MM.1S (cell line): ENCODE measurements at regions not wholly inside any gene's neighbourhood (a gene's known extent, or its start where the extent isn't known, plus 50 kb on each side); places are given as distances from the start of the nearest gene placed in this dataset.

Experiments used
- DNase-seq: peaks from one replicate; pipeline ENCODE4 v3.0.0-alpha.2; 2015
- H2AFZ ChIP-seq: fragments of 300-600 bp; sonication (generic); 2 replicates; pipeline ENCODE4 v1.6.0; 2016; ENCODE audit warnings: antibody characterized with exemption, low read length
- H3F3A ChIP-seq: fragments of 300-600 bp; sonication (generic); 2 replicates; pipeline ENCODE4 v1.6.1; 2016; ENCODE audit warnings: mild to moderate bottlenecking, antibody characterized with exemption, low read length, moderate library complexity, mixed read lengths; ENCODE audit not compliant: insufficient read depth
- H3K27ac ChIP-seq: fragments of 300-600 bp; sonication (generic); 2 replicates; pipeline ENCODE4 v1.5.1; 2016; ENCODE audit warnings: mild to moderate bottlenecking, low read length
- H3K27me3 ChIP-seq: fragments of 300-600 bp; sonication (generic); replicated peaks from 2 replicates; pipeline ENCODE4 v1.6.0; 2016; ENCODE audit warnings: low read length; ENCODE audit not compliant: insufficient read depth
- H3K36me3 ChIP-seq: fragments of 300-600 bp; sonication (generic); replicated peaks from 2 replicates; pipeline ENCODE4 v1.6.1; 2016; ENCODE audit warnings: mild to moderate bottlenecking, low read length, mixed read lengths; ENCODE audit not compliant: insufficient read depth
- H3K4me1 ChIP-seq: fragments of 300-600 bp; sonication (generic); 2 replicates; pipeline ENCODE4 v1.6.1; 2016; ENCODE audit warnings: low read length, mixed read lengths
- H3K4me2 ChIP-seq: fragments of 300-600 bp; sonication (generic); 2 replicates; pipeline ENCODE4 v1.6.0; 2016; ENCODE audit warnings: low read depth, low read length
- H3K4me3 ChIP-seq: fragments of 300-600 bp; sonication (generic); 2 replicates; pipeline ENCODE4 v1.5.1; 2016; ENCODE audit warnings: low read length, mixed read lengths
- H3K79me2 ChIP-seq: fragments of 300-600 bp; sonication (generic); 2 replicates; pipeline ENCODE4 v1.6.1; 2016; ENCODE audit warnings: mixed run types, low read length, mixed read lengths
- H3K9ac ChIP-seq: fragments of 300-600 bp; sonication (generic); 2 replicates; pipeline ENCODE4 v1.6.1; 2016; ENCODE audit warnings: low read length, mixed read lengths
- H3K9me2 ChIP-seq: fragments of 300-600 bp; sonication (generic); replicated peaks from 2 replicates; pipeline ENCODE4 v1.6.1; 2016; ENCODE audit warnings: mild to moderate bottlenecking, low read length, mixed read lengths; ENCODE audit not compliant: insufficient read depth
- H3K9me3 ChIP-seq: fragments of 300-600 bp; sonication (generic); replicated peaks from 2 replicates; pipeline ENCODE4 v1.6.1; 2016; ENCODE audit warnings: mild to moderate bottlenecking, low read length, mixed read lengths; ENCODE audit not compliant: insufficient read depth
- H4K20me1 ChIP-seq: fragments of 300-600 bp; sonication (generic); 2 replicates; pipeline ENCODE4 v1.6.1; 2016; ENCODE audit warnings: mild to moderate bottlenecking, low read length, moderate library complexity, mixed read lengths; ENCODE audit not compliant: insufficient read depth
- CTCF ChIP-seq: fragments of 300-600 bp; sonication (generic); IDR thresholded peaks from 2 replicates; pipeline ENCODE4 v1.5.1; 2016; ENCODE audit warnings: antibody characterized with exemption, low read length, mixed read lengths
- EZH2 ChIP-seq: fragments of 300-600 bp; sonication (generic); optimal IDR thresholded peaks from 2 replicates; pipeline ENCODE3; 2017; ENCODE audit warnings: low read depth, mild to moderate bottlenecking, antibody characterized with exemption, low read length, mixed read lengths
- EZH2phosphoT487 ChIP-seq: fragments of 300-600 bp; sonication (generic); IDR thresholded peaks from 2 replicates; pipeline ENCODE4 v1.6.1; 2018; ENCODE audit warnings: antibody characterized with exemption, low read length

GRCh38 chr6:147990159-147990558 is 352.5 kb upstream of the SASH1 start:
- Histone ChIP-seq H3K27me3 (no peaks in the 10 kb centered on the region), H3K4me2 (no peak overlapping the region), H3K9me2 (no peaks in the 10 kb centered on the region), H3K4me1 (no peaks in the 10 kb centered on the region), H2AFZ (no peak overlapping the region), H3K36me3 (no peaks in the 10 kb centered on the region), H3K4me3 (no peak overlapping the region), H3K9me3 (no peaks in the 10 kb centered on the region), H3K27ac (no peak overlapping the region), H3F3A (no peaks in the 10 kb centered on the region), H4K20me1 (no peaks in the 10 kb centered on the region), H3K79me2 (no peaks in the 10 kb centered on the region), H3K9ac (no peak overlapping the region)
- no peak for DNase-seq
- TF ChIP-seq EZH2 (no peak), EZH2phosphoT487 (no peak), CTCF (no peak)

- TF ChIP-seq EZH2, result no peak
- TF ChIP-seq EZH2phosphoT487, result no peak
- TF ChIP-seq CTCF, result no peak
- no peak overlapping the region for H2AFZ ChIP-seq
- no peak for DNase-seq
Observed at GRCh38 chr6:147991961-147992360, 350.7 kb upstream of the SASH1 start.

GRCh38 chr6:147999001-147999540 is 343.6 kb upstream of the SASH1 start:
- Histone ChIP-seq H3F3A (no peaks in the 10 kb centered on the region), H3K36me3 (no peaks in the 10 kb centered on the region)

More at GRCh38 chr6:147991961-147992360, 350.7 kb upstream of the SASH1 start:
- no peaks in the 10 kb centered on the region for H3K79me2 ChIP-seq
- no peaks in the 10 kb centered on the region for H4K20me1 ChIP-seq
- no peak overlapping the region for H3K4me2 ChIP-seq
- H3F3A ChIP-seq, result no peaks in the 10 kb centered on the region
- no peak overlapping the region for H3K27ac ChIP-seq
- H3K27me3 ChIP-seq, result no peaks in the 10 kb centered on the region
- no peak overlapping the region for H3K4me3 ChIP-seq
- H3K9me2 ChIP-seq, result no peaks in the 10 kb centered on the region
- H3K9ac ChIP-seq, result no peak overlapping the region
- no peaks in the 10 kb centered on the region for H3K36me3 ChIP-seq
- H3K4me1 ChIP-seq, result no peaks in the 10 kb centered on the region
- H3K9me3 ChIP-seq, result no peaks in the 10 kb centered on the region

More at GRCh38 chr6:147999001-147999540, 343.6 kb upstream of the SASH1 start:
- H3K27me3 ChIP-seq, result no peaks in the 10 kb centered on the region
- no peaks in the 10 kb centered on the region for H3K9me3 ChIP-seq
- H3K4me2 ChIP-seq, result no peak overlapping the region
- TF ChIP-seq EZH2phosphoT487 (no peak), CTCF (no peak), EZH2 (no peak)
- H3K79me2 ChIP-seq, result no peaks in the 10 kb centered on the region
- H3K9ac ChIP-seq, result no peak overlapping the region
- no peak for DNase-seq
- H3K9me2 ChIP-seq, result no peaks in the 10 kb centered on the region
- no peak overlapping the region for H2AFZ ChIP-seq
- no peaks in the 10 kb centered on the region for H4K20me1 ChIP-seq
- H3K27ac ChIP-seq, result no peak overlapping the region
- no peak overlapping the region for H3K4me3 ChIP-seq
- H3K4me1 ChIP-seq, result no peaks in the 10 kb centered on the region
